ENCODE measurements at regions not wholly inside any gene's neighbourhood (a gene's known extent, or its start where the extent isn't known, plus 50 kb on each side); places are given as distances from the start of the nearest gene placed in this dataset.
A peak's percentile ranks its signal among the peaks of the same experiment; 100 is the strongest.

GRCh38 chr4:144590020-144590419, 55.9 kb upstream of the HHIP start:
- TF ChIP-seq CTCF (IDR thresholded peaks at IDR 0.05): no peak
- TF ChIP-seq POLR2A (IDR thresholded peaks at IDR 0.05): no peak
- Histone ChIP-seq H3K36me3 (no peaks in the 10 kb centered on the region), H3K4me1 (peaks cover 0 to 3% (median 0%) of the 10 kb centered on the region in 12 donors), H3K27me3 (no peaks in the 10 kb centered on the region), H3K27ac (no peak overlapping the region), H3K9me3 (peaks cover 0 to 11% (median 0%) of the 10 kb centered on the region in 12 donors), H3K4me3 (no peak overlapping the region)
- no peak for ATAC-seq
- intact Hi-C loops (cut with DNase I): no loop called here
- 92 to 100% (median 97%) methylated on average over 1 of the region's 1 CpG for WGBS, 4 donors
- DNase-seq: no peak

GRCh38 chr4:144591401-144591800, 54.6 kb upstream of the HHIP start:
- TF ChIP-seq POLR2A (IDR thresholded peaks at IDR 0.05): no peak
- TF ChIP-seq CTCF (IDR thresholded peaks at IDR 0.05): no peak
- WGBS, 4 donors: 4 to 9% (median 4%) methylated on average over 2 of the region's 2 CpGs
- peak in 3 of 4 donors; percentile 37 to 68 (median 47) for ATAC-seq

GRCh38 chr4:144592264-144592663, 53.7 kb upstream of the HHIP start:
- peaks cover 0 to 10% (median 0%) of the 10 kb centered on the region in 12 donors for H3K9me3 ChIP-seq
- H3K4me1 ChIP-seq: peaks cover 0 to 3% (median 0%) of the 10 kb centered on the region in 12 donors
- no peak for DNase-seq
- H3K27me3 ChIP-seq: no peaks in the 10 kb centered on the region
- H3K27ac ChIP-seq: no peak overlapping the region
- intact Hi-C loops (cut with DNase I): no loop called here
- no peak overlapping the region for H3K4me3 ChIP-seq
- 36 to 71% (median 51%) methylated on average over 2 of the region's 2 CpGs for WGBS, 4 donors
- TF ChIP-seq POLR2A (IDR thresholded peaks at IDR 0.05) (no peak), CTCF (IDR thresholded peaks at IDR 0.05) (no peak)
- no peak for ATAC-seq
- H3K36me3 ChIP-seq: no peaks in the 10 kb centered on the region

More at GRCh38 chr4:144591401-144591800, 54.6 kb upstream of the HHIP start:
- Histone ChIP-seq H3K36me3 (no peaks in the 10 kb centered on the region), H3K4me1 (peaks cover 0 to 3% (median 0%) of the 10 kb centered on the region in 12 donors), H3K27ac (no peak overlapping the region), H3K27me3 (no peaks in the 10 kb centered on the region), H3K4me3 (no peak overlapping the region), H3K9me3 (peaks cover 0 to 11% (median 0%) of the 10 kb centered on the region in 12 donors)
- DNase-seq: peak in 1 of 5 donors; percentile 27
- intact Hi-C loops (cut with DNase I): no loop called here

GRCh38 chr4:144594471-144594986, 51.4 kb upstream of the HHIP start:
- Histone ChIP-seq H3K27ac (no peak overlapping the region), H3K9me3 (no peaks in the 10 kb centered on the region), H3K27me3 (no peaks in the 10 kb centered on the region), H3K36me3 (no peaks in the 10 kb centered on the region), H3K4me1 (peaks cover 0 to 3% (median 0%) of the 10 kb centered on the region in 12 donors), H3K4me3 (no peak overlapping the region)
- no peak for DNase-seq
- ATAC-seq: no peak
- 60 to 73% (median 64%) methylated on average over 1 of the region's 1 CpG for WGBS, 4 donors
- intact Hi-C loops (cut with DNase I): no loop called here
- TF ChIP-seq CTCF (IDR thresholded peaks at IDR 0.05) (no peak), POLR2A (IDR thresholded peaks at IDR 0.05) (no peak)
